ENCODE measurements at regions not wholly inside any gene's neighbourhood (a gene's known extent, or its start where the extent isn't known, plus 50 kb on each side); places are given as distances from the start of the nearest gene placed in this dataset.

DNA sequence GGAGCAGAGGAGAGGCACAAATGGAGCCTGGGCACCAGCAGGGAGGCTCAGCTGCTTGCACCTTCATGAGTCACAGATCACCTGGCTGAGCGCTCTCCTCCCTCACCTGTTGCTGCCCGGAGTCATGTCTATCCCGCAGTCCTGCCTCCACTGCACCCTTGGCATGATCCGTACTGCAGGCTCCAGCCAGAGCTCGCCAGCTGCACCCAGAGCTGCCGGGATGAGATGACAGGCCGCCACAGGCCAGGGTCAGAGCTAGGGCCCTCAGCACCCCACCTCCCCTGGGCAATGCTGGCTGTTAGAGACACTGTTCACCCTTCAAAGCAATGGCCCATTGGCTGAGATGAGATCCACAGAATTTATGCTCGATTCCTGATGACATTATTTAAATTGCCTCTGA lies 702.8 kb downstream of the TBC1D22A start:
- TF ChIP-seq, protein P1, sequence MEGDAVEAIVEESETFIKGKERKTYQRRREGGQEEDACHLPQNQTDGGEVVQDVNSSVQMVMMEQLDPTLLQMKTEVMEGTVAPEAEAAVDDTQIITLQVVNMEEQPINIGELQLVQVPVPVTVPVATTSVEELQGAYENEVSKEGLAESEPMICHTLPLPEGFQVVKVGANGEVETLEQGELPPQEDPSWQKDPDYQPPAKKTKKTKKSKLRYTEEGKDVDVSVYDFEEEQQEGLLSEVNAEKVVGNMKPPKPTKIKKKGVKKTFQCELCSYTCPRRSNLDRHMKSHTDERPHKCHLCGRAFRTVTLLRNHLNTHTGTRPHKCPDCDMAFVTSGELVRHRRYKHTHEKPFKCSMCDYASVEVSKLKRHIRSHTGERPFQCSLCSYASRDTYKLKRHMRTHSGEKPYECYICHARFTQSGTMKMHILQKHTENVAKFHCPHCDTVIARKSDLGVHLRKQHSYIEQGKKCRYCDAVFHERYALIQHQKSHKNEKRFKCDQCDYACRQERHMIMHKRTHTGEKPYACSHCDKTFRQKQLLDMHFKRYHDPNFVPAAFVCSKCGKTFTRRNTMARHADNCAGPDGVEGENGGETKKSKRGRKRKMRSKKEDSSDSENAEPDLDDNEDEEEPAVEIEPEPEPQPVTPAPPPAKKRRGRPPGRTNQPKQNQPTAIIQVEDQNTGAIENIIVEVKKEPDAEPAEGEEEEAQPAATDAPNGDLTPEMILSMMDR (conservative IDR thresholded peaks at IDR 0.05; ENCODE audit: low read depth, low read length) = no peak
- no peak for DNase-seq (ENCODE audit: low read depth)
- no peak overlapping the region for H3K4me3 ChIP-seq (ENCODE audit: low read depth, low read length)

DNA sequence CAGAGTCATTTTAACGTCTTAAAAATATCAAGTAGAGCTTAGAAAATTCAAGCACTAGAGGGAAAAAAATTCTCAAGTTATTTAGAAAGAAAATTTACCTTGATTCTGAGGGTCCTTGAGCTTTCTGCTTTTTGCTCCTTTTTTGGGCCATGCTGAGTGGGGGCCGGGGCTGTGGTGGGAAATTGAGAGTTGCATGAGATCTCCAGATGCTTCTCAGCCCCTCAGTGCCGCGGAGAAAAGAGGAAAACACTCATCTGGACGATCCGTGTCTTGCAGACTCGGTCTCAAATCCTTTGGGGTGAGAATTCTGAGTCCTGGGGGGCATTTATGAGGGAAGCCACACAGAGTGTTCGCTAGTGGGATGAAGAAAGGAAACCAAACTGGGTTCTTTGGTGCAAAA lies 700.8 kb downstream of the TBC1D22A start:
- TF ChIP-seq, protein P1 (conservative IDR thresholded peaks at IDR 0.05; ENCODE audit: low read depth, low read length) = no peak
- no peak overlapping the region for H3K4me3 ChIP-seq (ENCODE audit: low read depth, low read length)
- no peak for DNase-seq (ENCODE audit: low read depth)

DNA sequence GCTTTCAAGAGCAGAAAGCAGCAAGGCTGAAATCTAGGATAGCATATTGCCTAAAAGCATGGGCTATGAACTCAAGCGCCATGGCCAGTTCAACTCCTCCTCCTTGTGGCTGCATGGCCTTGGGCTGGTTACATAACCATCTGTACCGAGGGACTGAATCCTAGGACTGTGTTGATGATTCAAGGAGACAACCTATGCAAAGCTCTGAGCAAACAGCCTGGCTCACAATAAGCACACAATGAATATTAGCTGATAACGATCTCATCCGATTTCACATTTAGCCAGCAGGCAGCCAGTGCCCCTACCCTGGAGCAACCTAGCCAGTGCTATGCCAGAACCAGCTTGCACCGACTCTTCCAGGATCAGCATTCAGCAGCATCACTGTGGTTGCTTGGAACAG lies 698.4 kb downstream of the TBC1D22A start:
- DNase-seq (ENCODE audit: low read depth) = no peak
- TF ChIP-seq, protein P1 (conservative IDR thresholded peaks at IDR 0.05; ENCODE audit: low read depth, low read length) = no peak
- no peak overlapping the region for H3K4me3 ChIP-seq (ENCODE audit: low read depth, low read length)

DNA sequence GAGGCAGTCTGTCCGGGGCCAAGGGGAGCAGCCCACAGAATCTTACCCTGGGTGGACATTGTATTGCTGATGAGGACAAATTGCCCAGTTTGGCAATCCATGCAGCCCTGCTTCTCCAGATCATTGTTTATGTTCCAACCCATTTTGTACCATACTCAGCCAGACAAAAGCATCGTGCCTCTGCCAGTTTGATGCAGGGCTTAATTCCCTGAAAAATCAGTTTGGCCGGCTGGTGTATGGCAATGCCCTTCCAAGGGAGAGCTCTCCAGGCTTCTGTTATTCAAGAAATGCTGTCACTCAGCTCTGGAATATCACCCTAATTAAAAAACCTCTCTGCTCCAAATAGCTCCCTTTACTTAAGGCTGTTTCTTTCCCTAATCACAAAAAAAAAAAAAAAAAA lies 697.7 kb downstream of the TBC1D22A start:
- DNase-seq (ENCODE audit: low read depth) = no peak
- no peak overlapping the region for H3K4me3 ChIP-seq (ENCODE audit: low read depth, low read length)
- TF ChIP-seq, protein P1 (conservative IDR thresholded peaks at IDR 0.05; ENCODE audit: low read depth, low read length) = no peak

DNA sequence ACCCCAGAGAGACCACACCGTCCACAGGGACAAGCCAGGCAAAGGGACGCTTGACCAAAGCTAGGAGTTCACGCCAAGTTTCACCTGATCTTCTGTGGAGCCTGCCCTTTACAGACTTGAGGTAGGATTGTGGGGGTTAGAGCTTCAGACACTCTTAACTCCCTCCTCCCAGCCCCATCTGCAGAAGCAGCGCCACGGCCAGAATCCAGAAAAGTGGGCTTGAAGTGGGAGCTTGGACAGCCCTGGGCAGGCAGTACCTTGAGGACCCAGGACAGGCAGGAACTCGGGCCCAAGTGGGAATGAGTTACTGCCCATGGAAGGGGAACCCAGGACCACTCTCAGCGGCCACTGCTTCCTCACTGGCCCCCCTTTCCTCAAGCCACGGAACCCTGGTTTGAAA lies 695.9 kb downstream of the TBC1D22A start:
- no peak overlapping the region for H3K4me3 ChIP-seq (ENCODE audit: low read depth, low read length)
- no peak for DNase-seq (ENCODE audit: low read depth)
- TF ChIP-seq, protein P1 (conservative IDR thresholded peaks at IDR 0.05; ENCODE audit: low read depth, low read length) = no peak

DNA sequence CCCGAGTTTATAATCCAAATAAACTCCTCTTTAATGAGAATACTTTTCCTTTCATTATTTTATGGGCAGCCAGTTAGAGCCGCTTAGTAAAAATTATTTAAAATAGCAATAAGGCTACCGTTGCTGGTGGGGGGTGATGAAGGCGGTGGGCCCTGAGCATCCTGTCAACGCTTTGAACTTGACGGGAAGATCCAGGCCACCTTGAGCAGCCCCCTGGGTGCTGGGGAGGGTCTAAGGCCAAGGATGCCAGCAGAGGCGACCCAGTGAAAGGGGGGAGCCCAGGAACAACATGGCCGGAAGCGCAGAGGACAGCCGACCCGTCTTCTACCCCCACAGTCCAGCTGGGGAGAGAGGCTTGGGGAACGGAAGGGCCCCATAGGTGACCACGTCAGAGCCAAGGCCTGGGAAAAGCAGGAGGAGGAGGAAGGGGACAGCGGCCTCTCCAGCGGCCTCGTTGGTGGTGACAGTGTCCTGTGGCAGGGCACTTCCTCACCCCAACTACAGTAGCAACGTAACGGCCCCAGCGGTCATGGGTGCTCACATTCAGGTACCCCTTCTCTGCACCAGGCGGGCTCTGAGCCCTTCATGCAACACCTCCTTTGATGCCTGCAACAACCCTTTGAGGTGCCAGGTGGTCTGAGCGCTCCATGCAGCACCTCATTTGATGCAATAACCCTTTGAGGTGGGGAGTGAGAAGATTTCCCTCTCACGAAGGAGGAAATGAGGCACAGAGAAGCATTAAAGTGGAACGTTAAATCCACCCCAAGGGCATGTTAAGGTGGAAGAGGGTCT lies 695.3 kb downstream of the TBC1D22A start:
- H3K4me3 ChIP-seq (ENCODE audit: low read depth, low read length) = no peak overlapping the region
- TF ChIP-seq, protein P1 (conservative IDR thresholded peaks at IDR 0.05; ENCODE audit: low read depth, low read length) = no peak
- no peak for DNase-seq (ENCODE audit: low read depth)

DNA sequence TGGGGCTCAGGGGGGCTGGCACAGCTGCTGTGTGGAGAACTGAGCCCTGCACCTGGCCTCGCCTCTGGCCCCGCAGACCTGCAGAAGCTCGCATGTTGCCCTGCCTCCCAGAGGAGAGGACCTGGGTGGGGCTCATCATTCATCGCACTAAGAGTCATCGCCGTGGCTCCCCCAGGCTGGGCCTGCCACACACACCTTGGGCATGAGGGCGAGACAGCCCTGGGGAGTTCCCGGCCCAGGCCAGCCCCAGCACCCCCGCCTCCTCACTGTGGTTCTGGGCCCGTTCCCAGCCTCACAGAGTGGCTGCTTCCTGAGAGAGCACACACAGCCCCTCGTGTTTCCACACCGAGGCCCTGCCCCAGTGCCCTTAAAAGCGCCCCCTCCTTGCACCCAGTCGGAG lies 694.6 kb downstream of the TBC1D22A start:
- no peak overlapping the region for H3K4me3 ChIP-seq (ENCODE audit: low read depth, low read length)
- TF ChIP-seq, protein P1 (conservative IDR thresholded peaks at IDR 0.05; ENCODE audit: low read depth, low read length) = no peak
- no peak for DNase-seq (ENCODE audit: low read depth)
